Fibroblast of lung (primary cell): ENCODE measurements at regions not wholly inside any gene's neighbourhood (a gene's known extent, or its start where the extent isn't known, plus 50 kb on each side); places are given as distances from the start of the nearest gene placed in this dataset.

Source experiments
- EZH2 ChIP-seq: IDR thresholded peaks from 2 replicates; pipeline ENCODE4 v1.5.1; 2012; ENCODE audit warnings: low read length, control low read depth, mild to moderate bottlenecking; ENCODE audit errors: missing control alignments
- TF ChIP-seq, protein P1 (sequence below), 2 donors: IDR thresholded peaks in 1 of 2; conservative IDR thresholded peaks in 1 of 2; 1 replicate in 1 of 2; 2 replicates in 1 of 2; pipeline ENCODE4 v1.5.1; 2011 to 2012; ENCODE audit warnings: low read length in 2 of 2, control low read depth in 1 of 2, inconsistent platforms in 1 of 2, low read depth in 1 of 2, mild to moderate bottlenecking in 1 of 2

DNA sequence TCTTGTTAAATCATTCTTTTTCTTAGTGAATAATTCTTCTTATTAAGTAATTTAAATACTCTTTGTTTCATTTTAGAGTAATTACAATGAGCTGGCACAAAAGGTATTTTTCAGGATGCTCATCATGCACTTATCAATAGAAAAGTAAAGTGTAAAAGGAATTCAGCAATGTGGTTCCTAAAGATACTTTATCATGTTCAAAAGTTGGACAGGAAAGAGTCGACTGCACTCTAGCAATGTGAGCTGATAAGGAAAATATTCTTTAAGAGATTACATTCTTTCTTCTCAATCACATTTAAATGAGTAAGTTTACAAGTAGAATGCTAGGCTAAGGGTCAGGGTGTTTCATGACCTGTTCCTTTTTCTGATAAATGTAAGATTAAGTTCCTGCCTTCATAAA, 609.5 kb upstream of the FAM241A start:
- TF ChIP-seq, protein P1, sequence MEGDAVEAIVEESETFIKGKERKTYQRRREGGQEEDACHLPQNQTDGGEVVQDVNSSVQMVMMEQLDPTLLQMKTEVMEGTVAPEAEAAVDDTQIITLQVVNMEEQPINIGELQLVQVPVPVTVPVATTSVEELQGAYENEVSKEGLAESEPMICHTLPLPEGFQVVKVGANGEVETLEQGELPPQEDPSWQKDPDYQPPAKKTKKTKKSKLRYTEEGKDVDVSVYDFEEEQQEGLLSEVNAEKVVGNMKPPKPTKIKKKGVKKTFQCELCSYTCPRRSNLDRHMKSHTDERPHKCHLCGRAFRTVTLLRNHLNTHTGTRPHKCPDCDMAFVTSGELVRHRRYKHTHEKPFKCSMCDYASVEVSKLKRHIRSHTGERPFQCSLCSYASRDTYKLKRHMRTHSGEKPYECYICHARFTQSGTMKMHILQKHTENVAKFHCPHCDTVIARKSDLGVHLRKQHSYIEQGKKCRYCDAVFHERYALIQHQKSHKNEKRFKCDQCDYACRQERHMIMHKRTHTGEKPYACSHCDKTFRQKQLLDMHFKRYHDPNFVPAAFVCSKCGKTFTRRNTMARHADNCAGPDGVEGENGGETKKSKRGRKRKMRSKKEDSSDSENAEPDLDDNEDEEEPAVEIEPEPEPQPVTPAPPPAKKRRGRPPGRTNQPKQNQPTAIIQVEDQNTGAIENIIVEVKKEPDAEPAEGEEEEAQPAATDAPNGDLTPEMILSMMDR (conservative IDR thresholded peaks at IDR 0.05 in 1 of 2, IDR thresholded peaks at IDR 0.05 in 1 of 2; ENCODE audit: low read depth in 1 of 2, low read length in 2 of 2) = no peak
- no peak for TF ChIP-seq EZH2
